H1 (cell line): ENCODE measurements at regions not wholly inside any gene's neighbourhood (a gene's known extent, or its start where the extent isn't known, plus 50 kb on each side); places are given as distances from the start of the nearest gene placed in this dataset.

Experiments used
- CTCF ChIA-PET: fragments of 300-600 bp; sonication (Branson Sonifier 250); formaldehyde crosslinking; loops from one replicate; lab custom pipeline; 2021; ENCODE audit not compliant: partially characterized antibody; lab: Charles Lee
- POLR2A ChIA-PET: fragments of 300-600 bp; sonication (Branson Sonifier 250); formaldehyde crosslinking; loops from one replicate; lab custom pipeline; 2021; ENCODE audit warnings: inconsistent platforms; ENCODE audit not compliant: partially characterized antibody; lab: Charles Lee
- DNase-seq, 2 experiments: peaks; one replicate each; pipeline versions ENCODE4 v3.0.0 to v3.0.0-alpha.2; 2010 to 2022; ENCODE audit warnings: low spot score in 2 of 2, low read depth in 1 of 2, mixed read lengths in 1 of 2
- FAIRE-seq: peaks from 2 replicates; lab custom pipeline; 2011; peaks lifted over from hg19 to GRCh38; lab: Jason Lieb, UNC
- H2AFZ ChIP-seq: 2 replicates; pipeline ENCODE4 v1.8.1; 2012; ENCODE audit warnings: low read length, inconsistent platforms
- H2AK5ac ChIP-seq: 2 replicates; pipeline ENCODE4 v1.6.1; 2013; ENCODE audit warnings: low read depth, low read length
- H2BK120ac ChIP-seq: replicated peaks from 2 replicates; pipeline ENCODE3; 2013; ENCODE audit warnings: low read depth, low read length, inconsistent platforms
- H2BK12ac ChIP-seq: 2 replicates; pipeline ENCODE4 v1.6.1; 2013; ENCODE audit warnings: low read depth, low read length
- H2BK15ac ChIP-seq: 2 replicates; pipeline ENCODE4 v1.6.1; 2013; ENCODE audit warnings: low read length
- H2BK20ac ChIP-seq: 2 replicates; pipeline ENCODE4 v1.6.1; 2013; ENCODE audit warnings: low read length
- H2BK5ac ChIP-seq: 2 replicates; pipeline ENCODE4 v1.6.1; 2013; ENCODE audit warnings: low read depth, low read length
- H3K14ac ChIP-seq: 2 replicates; pipeline ENCODE4 v1.6.1; 2013; ENCODE audit warnings: inconsistent platforms; ENCODE audit not compliant: insufficient read length
- H3K18ac ChIP-seq: 2 replicates; pipeline ENCODE4 v1.6.1; 2013; ENCODE audit warnings: low read length; ENCODE audit errors: extremely low read depth
- H3K23ac ChIP-seq: 2 replicates; pipeline ENCODE4 v1.6.1; 2013; ENCODE audit warnings: inconsistent platforms; ENCODE audit not compliant: insufficient read length
- H3K23me2 ChIP-seq: 2 replicates; pipeline ENCODE4 v1.6.1; 2013; ENCODE audit warnings: low read depth, low read length
- H3K27ac ChIP-seq: 2 replicates; pipeline ENCODE4 v1.6.1; 2011; ENCODE audit warnings: low read depth, low read length, inconsistent platforms
- H3K27me3 ChIP-seq, 4 experiments: replicated peaks in 1 of 4; 1 replicate in 1 of 4; 2 replicates in 3 of 4; pipeline versions ENCODE4 v1.6.1 to v1.8.1; 2011 to 2013; ENCODE audit warnings: low read length in 3 of 4, mild to moderate bottlenecking in 3 of 4, inconsistent platforms in 2 of 4, mixed read lengths in 2 of 4, moderate library complexity in 1 of 4; ENCODE audit not compliant: control insufficient read depth in 3 of 4, insufficient read depth in 3 of 4; ENCODE audit errors: extremely low read depth in 1 of 4
- H3K36me3 ChIP-seq, 4 experiments: 2 replicates each; pipeline versions ENCODE4 v1.6.1 to v1.8.1; 2011 to 2013; ENCODE audit warnings: mild to moderate bottlenecking in 4 of 4, low read length in 3 of 4, moderate library complexity in 2 of 4, control low read depth in 1 of 4, inconsistent platforms in 1 of 4; ENCODE audit not compliant: insufficient read depth in 4 of 4, control insufficient read depth in 2 of 4
- H3K4ac ChIP-seq: replicated peaks from 2 replicates; pipeline ENCODE3; 2013; ENCODE audit warnings: low read length, low read depth, mixed read lengths, inconsistent platforms; ENCODE audit not compliant: insufficient read length
- H3K4me1 ChIP-seq, 4 experiments: replicated peaks in 1 of 4; 1 replicate in 1 of 4; 2 replicates in 3 of 4; pipeline versions ENCODE4 v1.6.1 to v1.8.1; 2011 to 2013; ENCODE audit warnings: low read length in 3 of 4, inconsistent platforms in 2 of 4, mixed read lengths in 1 of 4; ENCODE audit not compliant: insufficient read depth in 4 of 4, control insufficient read depth in 3 of 4
- H3K4me2 ChIP-seq, 2 experiments: 2 replicates each; pipeline versions ENCODE4 v1.6.1 to v1.8.1; 2011 to 2013; ENCODE audit warnings: low read depth in 2 of 2, low read length in 2 of 2, control low read depth in 1 of 2, inconsistent platforms in 1 of 2, mild to moderate bottlenecking in 1 of 2; ENCODE audit not compliant: insufficient read depth in 1 of 2
- H3K4me3 ChIP-seq, 4 experiments: fragments of 200-600, 300-600 bp in 1 of 4; sonication (generic), shearing (Covaris generic), sonication (Bioruptor Twin) in 1 of 4; 2 replicates each; pipeline versions ENCODE4 v1.5.1 to v1.8.1; 2011 to 2016; ENCODE audit warnings: low read length in 4 of 4, low read depth in 3 of 4, control low read depth in 2 of 4, inconsistent platforms in 2 of 4, mild to moderate bottlenecking in 2 of 4, mixed read lengths in 1 of 4, moderate library complexity in 1 of 4; ENCODE audit not compliant: insufficient read depth in 2 of 4; ENCODE audit errors: extremely low read depth in 1 of 4
- H3K56ac ChIP-seq: replicated peaks from 2 replicates; pipeline ENCODE3; 2013; ENCODE audit warnings: low read depth, mild to moderate bottlenecking, mixed read lengths, low read length, inconsistent platforms; ENCODE audit not compliant: insufficient read length
- H3K79me1 ChIP-seq: 2 replicates; pipeline ENCODE4 v1.6.1; 2013; ENCODE audit warnings: low read depth, low read length, control low read depth
- H3K79me2 ChIP-seq, 2 experiments: 2 replicates each; pipeline versions ENCODE4 v1.6.1 to v1.8.1; 2012 to 2013; ENCODE audit warnings: low read length in 2 of 2, mild to moderate bottlenecking in 2 of 2, inconsistent platforms in 1 of 2; ENCODE audit not compliant: insufficient read depth in 2 of 2, control insufficient read depth in 1 of 2
- H3K9ac ChIP-seq, 4 experiments: replicated peaks in 1 of 4; 1 replicate in 1 of 4; 2 replicates in 3 of 4; pipeline versions ENCODE4 v1.6.1 to v1.8.1; 2011 to 2013; ENCODE audit warnings: low read depth in 3 of 4, low read length in 3 of 4, control low read depth in 2 of 4, mild to moderate bottlenecking in 2 of 4, moderate library complexity in 2 of 4, inconsistent platforms in 1 of 4; ENCODE audit errors: extremely low read depth in 1 of 4
- H3K9me3 ChIP-seq, 2 experiments: 2 replicates each; pipeline versions ENCODE4 v1.6.1 to v1.8.1; 2012 to 2013; ENCODE audit warnings: mild to moderate bottlenecking in 2 of 2, moderate library complexity in 2 of 2, control low read depth in 1 of 2, inconsistent platforms in 1 of 2, low read depth in 1 of 2, low read length in 1 of 2, mixed read lengths in 1 of 2; ENCODE audit not compliant: insufficient read depth in 2 of 2
- H4K20me1 ChIP-seq, 2 experiments: replicated peaks in 1 of 2; 2 replicates each; pipeline versions ENCODE3 to v1.8.1; 2011 to 2013; ENCODE audit warnings: inconsistent platforms in 2 of 2, low read length in 2 of 2, mild to moderate bottlenecking in 1 of 2; ENCODE audit not compliant: insufficient read depth in 2 of 2, control insufficient read depth in 1 of 2
- H4K5ac ChIP-seq: 2 replicates; pipeline ENCODE4 v1.6.1; 2013; ENCODE audit warnings: low read length, low read depth, mixed read lengths, inconsistent platforms; ENCODE audit not compliant: insufficient read length
- H4K8ac ChIP-seq: 2 replicates; pipeline ENCODE4 v1.8.0; 2013; ENCODE audit warnings: mild to moderate bottlenecking, moderate library complexity, low read length, inconsistent platforms; ENCODE audit not compliant: insufficient read depth; ENCODE audit errors: extremely low read depth
- H4K91ac ChIP-seq: replicated peaks from 2 replicates; pipeline ENCODE3; 2013; ENCODE audit warnings: low read length, mixed read lengths, inconsistent platforms; ENCODE audit not compliant: insufficient read length
- ASH2L ChIP-seq: fragments of 200-600, 300-600 bp; sonication (generic); IDR thresholded peaks from one replicate; pipeline ENCODE4 v1.7.1; 2017; ENCODE audit warnings: low read length
- BACH1 ChIP-seq: IDR thresholded peaks from 2 replicates; pipeline ENCODE4 v1.6.1; 2012; ENCODE audit warnings: low read length, improper control_type of control experiment
- CBX8 ChIP-seq: fragments of 300-800, 300-1000 bp; sonication (generic); IDR thresholded peaks from 2 replicates; pipeline ENCODE4 v1.7.1; 2016; ENCODE audit warnings: low read depth, low read length, borderline replicate concordance
- CHD1 ChIP-seq: IDR thresholded peaks from 2 replicates; pipeline ENCODE4 v1.6.1; 2012; ENCODE audit warnings: low read depth, low read length, improper control_type of control experiment
- CTBP2 ChIP-seq: IDR thresholded peaks from 2 replicates; pipeline ENCODE4 v1.7.0; 2011; ENCODE audit warnings: borderline replicate concordance, mild to moderate bottlenecking, moderate library complexity, mixed read lengths, low read length; ENCODE audit not compliant: insufficient read depth, insufficient read length
- EGR1 ChIP-seq: IDR thresholded peaks from 2 replicates; pipeline ENCODE4 v1.6.1; 2011; ENCODE audit warnings: low read depth, low read length, borderline replicate concordance
- EP300 ChIP-seq, 2 experiments: IDR thresholded peaks; 1 replicate in 1 of 2; 2 replicates in 1 of 2; pipeline ENCODE4 v1.6.1; 2011 to 2012; ENCODE audit warnings: low read depth in 2 of 2, low read length in 2 of 2, mild to moderate bottlenecking in 2 of 2, borderline replicate concordance in 1 of 2, inconsistent platforms in 1 of 2, moderate library complexity in 1 of 2
- FOSL1 ChIP-seq: IDR thresholded peaks from 2 replicates; pipeline ENCODE4 v1.6.1; 2011; ENCODE audit warnings: mild to moderate bottlenecking, low read depth, low read length, moderate library complexity; ENCODE audit not compliant: insufficient read depth
- JUND ChIP-seq: IDR thresholded peaks from 2 replicates; pipeline ENCODE4 v1.6.1; 2011; ENCODE audit warnings: mild to moderate bottlenecking, improper control_type of control experiment, low read length
- KDM1A ChIP-seq: fragments of 200-600, 300-600 bp; sonication (generic); IDR thresholded peaks from 2 replicates; pipeline ENCODE4 v1.7.1; 2016; ENCODE audit warnings: mild to moderate bottlenecking, low read length, borderline replicate concordance
- NRF1 ChIP-seq: IDR thresholded peaks from 2 replicates; pipeline ENCODE4 v1.6.1; 2011; ENCODE audit warnings: mild to moderate bottlenecking, low read depth, low read length, improper control_type of control experiment
- POLR2A ChIP-seq, 2 experiments: IDR thresholded peaks; 1 replicate in 1 of 2; 2 replicates in 1 of 2; pipeline ENCODE4 v1.6.1; 2011; ENCODE audit warnings: low read depth in 2 of 2, low read length in 2 of 2, mild to moderate bottlenecking in 2 of 2; ENCODE audit errors: control extremely low read depth in 1 of 2
- RFX5 ChIP-seq: IDR thresholded peaks from 2 replicates; pipeline ENCODE4 v1.6.1; 2011; ENCODE audit warnings: low read depth, low read length, improper control_type of control experiment, borderline replicate concordance
- TBP ChIP-seq: IDR thresholded peaks from 2 replicates; pipeline ENCODE4 v1.6.1; 2011; ENCODE audit warnings: low read depth, low read length, improper control_type of control experiment
- YY1 ChIP-seq: IDR thresholded peaks from 2 replicates; pipeline ENCODE4 v1.6.1; 2011; ENCODE audit warnings: low read depth, mild to moderate bottlenecking, low read length
- WGBS, 2 experiments: shearing (Covaris generic) in 1 of 2; methylation state at CpG; one replicate each; pipeline versions ENCODE4 v1.1.6 to v1.1.7; 2013 to 2015; ENCODE audit warnings: low lambda C conversion rate in 2 of 2, mixed read lengths in 2 of 2, inconsistent platforms in 1 of 2, low coverage in 1 of 2, missing lambda C conversion rate in 1 of 2; ENCODE audit not compliant: insufficient replicate concordance in 2 of 2, insufficient coverage in 1 of 2, insufficient read length in 1 of 2; ENCODE audit errors: extremely low coverage in 1 of 2, missing lambda C conversion rate in 1 of 2; 5-methylcytosine and 5-hydroxymethylcytosine counted together

DNA sequence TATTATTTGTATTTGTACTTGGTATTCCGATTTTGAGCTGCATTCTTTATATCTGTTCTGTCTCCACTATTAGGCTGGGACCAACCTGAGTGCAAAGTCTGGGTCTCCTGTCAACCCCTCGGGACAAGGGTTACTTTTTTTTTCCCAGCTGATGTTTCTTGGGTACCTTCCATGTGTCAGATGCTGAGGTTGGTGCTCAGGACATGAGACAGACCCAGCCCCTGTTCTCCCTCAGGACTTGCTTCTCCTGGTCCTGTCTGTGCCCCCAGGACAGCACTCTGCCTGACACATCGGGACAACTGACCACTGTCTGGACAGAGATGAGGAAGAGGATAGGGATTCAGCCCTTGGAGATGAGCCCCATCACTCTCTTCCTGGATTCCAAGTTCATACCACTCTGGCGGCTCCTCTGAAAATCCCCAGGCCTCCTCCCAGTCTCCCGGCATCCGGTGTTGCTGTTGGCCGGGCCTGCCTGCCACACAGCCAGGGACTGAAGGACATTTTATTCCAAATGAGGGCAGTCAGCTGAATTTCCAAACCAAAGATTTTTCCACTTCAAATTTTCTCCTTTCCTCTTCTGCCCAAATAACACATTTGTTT lies 55.6 kb upstream of the FMOD start:
- Histone ChIP-seq H3K4me1 (peaks cover 0 to 2% (median 0%) of the 10 kb centered on the region in 4 experiments; a peak in 2 of 7 replicates), H4K5ac (no peak overlapping the region), H4K91ac (no peak overlapping the region), H2BK12ac (no peak overlapping the region), H3K9ac (no peak overlapping the region), H3K27me3 (no peaks in the 10 kb centered on the region), H4K8ac (no peak overlapping the region), H3K4me2 (no peak overlapping the region), H3K18ac (no peak overlapping the region), H3K9me3 (peaks cover 6 to 11% of the 10 kb centered on the region in 2 experiments; a peak in 2 of 4 replicates), H3K23ac (no peak overlapping the region), H2AK5ac (no peak overlapping the region), H3K36me3 (no peaks in the 10 kb centered on the region), H2AFZ (no peak overlapping the region), H3K27ac (no peak overlapping the region), H3K79me1 (no peaks in the 10 kb centered on the region), H3K14ac (no peak overlapping the region), H3K4ac (no peak overlapping the region), H3K79me2 (no peaks in the 10 kb centered on the region), H3K4me3 (no peak overlapping the region), H2BK20ac (no peak overlapping the region), H3K56ac (no peak overlapping the region), H2BK120ac (no peak overlapping the region), H4K20me1 (no peaks in the 10 kb centered on the region), H2BK15ac (no peak overlapping the region), H3K23me2 (no peaks in the 10 kb centered on the region), H2BK5ac (no peak overlapping the region)
- ChIA-PET CTCF (interaction anchor here (1.2 kb wide), 1 partner anchor 49 kb away, joined by 3 read pairs; no protein-coding TSS in a partner anchor), POLR2A (no interaction called here)
- DNase-seq (no peak), FAIRE-seq (no peak)
- WGBS, 2 experiments = 79% methylated on average over 7 of the region's 7 CpGs; no CpG with 5 or more reads in 1 of the 2 experiments
- TF ChIP-seq CTBP2 (no peak), YY1 (no peak), CBX8 (no peak), JUND (no peak), NRF1 (no peak), TBP (no peak), EP300 (IDR thresholded peaks at IDR 0.05; ENCODE audit: borderline replicate concordance in 1 of 2, low read depth in 2 of 2, low read length in 2 of 2) (no peak), POLR2A (IDR thresholded peaks at IDR 0.05; ENCODE audit: control extremely low read depth in 1 of 2, low read depth in 2 of 2, low read length in 2 of 2) (no peak), KDM1A (no peak), BACH1 (no peak), ASH2L (no peak), CHD1 (no peak), FOSL1 (no peak), RFX5 (no peak), EGR1 (no peak)
